ENCODE measurements at regions not wholly inside any gene's neighbourhood (a gene's known extent, or its start where the extent isn't known, plus 50 kb on each side); places are given as distances from the start of the nearest gene placed in this dataset.

- no peak for DNase-seq (ENCODE audit: low spot score)
Measured at GRCh38 chr9:13990331-13990730, 323.6 kb downstream of the NFIB start.

DNA sequence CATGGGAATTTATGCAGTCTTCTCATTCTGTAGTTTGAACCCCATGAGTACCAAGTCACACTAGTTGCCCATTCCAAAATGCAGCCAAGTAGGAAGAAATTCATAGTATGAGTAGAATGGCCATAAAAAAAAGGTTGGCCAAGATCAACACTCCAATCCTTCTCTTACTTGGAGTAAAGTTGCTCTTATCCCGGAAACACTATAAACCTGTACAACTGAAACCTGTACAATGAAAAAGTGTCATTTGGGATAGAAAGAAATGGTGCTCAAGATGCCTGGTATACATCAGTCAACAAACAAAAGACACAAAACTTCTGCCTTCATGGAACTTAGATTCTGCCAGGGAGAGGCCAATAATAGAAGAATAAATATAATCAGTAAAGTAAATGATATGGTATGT, 325.0 kb downstream of the NFIB start:
- no peak for DNase-seq (ENCODE audit: low spot score)

GRCh38 chr9:13983607-13984006, 330.3 kb downstream of the NFIB start:
- no peak for DNase-seq (ENCODE audit: low spot score)

- no peak for DNase-seq (ENCODE audit: low spot score)
Measured at GRCh38 chr9:13979941-13980318, 334.0 kb downstream of the NFIB start.

DNA sequence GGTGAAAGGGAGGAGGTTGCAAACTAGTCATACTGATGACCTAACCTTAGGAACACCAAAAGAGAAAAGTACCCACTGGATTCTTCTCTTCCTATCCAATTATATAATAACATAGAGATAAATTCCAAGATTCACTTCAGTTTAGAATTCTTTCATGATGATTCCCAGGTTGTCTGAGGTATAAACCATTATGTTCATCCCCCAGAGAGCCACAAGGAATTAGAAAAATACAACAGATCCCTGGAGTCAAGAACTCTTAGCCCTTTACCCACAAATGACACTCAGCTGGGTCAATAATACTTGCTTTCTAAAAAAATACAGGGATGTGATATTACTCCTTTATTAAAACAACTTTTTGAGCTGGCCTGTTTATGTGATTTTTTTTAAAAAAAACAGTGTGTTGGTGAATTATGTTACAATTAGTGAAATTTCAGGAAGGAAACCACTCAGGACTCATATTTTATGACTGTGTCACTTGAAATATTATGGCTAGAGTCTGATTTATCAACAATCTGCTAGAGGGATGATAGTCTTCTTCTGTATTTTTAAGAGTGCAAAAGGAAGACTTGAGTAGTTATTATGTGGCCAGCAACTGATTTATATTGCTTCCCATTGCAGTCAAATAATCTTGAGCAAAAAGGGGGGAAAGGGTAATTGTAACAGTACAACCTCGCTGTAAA, 338.2 kb downstream of the NFIB start:
- no peak for DNase-seq (ENCODE audit: low spot score)

DNA sequence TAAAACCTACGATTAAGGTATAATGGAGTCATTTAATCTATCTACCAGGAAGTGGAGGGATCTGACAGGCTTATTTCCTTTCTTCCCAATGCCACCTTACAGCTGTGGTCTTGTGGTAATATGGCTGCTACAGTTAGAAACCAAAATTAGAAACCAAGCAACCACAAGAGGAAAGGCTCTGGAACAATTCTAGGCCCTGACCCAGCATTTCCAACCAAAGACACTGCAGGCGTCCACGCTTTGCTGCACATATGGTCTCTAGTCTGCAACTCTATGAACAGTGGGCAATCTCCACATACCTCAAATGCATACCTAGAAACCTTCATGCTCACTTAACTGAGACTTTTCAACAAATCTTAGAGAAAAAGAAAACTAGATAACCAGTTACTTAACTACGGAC, 339.1 kb downstream of the NFIB start:
- no peak for DNase-seq (ENCODE audit: low spot score)

GRCh38 chr9:13971966-13972655, 341.8 kb downstream of the NFIB start:
- no peak for DNase-seq (ENCODE audit: low spot score)

DNA sequence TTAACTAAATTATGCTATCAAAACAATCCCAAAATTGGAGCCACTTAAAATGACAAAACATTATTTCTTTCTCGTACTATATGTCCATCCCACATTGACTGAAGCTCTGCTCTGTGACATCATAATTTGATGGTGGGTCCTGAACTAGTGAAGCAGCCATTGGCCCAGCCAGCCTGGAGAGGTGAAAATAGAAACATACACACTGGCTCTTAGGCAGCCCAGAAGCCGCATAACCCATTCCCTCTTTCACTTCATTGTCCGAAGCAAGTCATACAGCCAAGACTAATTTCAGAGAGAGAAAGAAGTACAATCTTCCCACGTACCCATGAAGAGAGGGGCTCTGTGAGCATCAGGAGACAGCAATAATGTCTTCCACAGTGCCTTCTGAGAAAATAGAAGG, 342.5 kb downstream of the NFIB start:
- DNase-seq (ENCODE audit: low spot score): no peak

GRCh38 chr9:13970426-13970825, 343.5 kb downstream of the NFIB start:
- DNase-seq (ENCODE audit: low spot score): no peak

- DNase-seq (ENCODE audit: low spot score): no peak
Measured at GRCh38 chr9:13970018-13970417, 343.9 kb downstream of the NFIB start.

- DNase-seq (ENCODE audit: low spot score): no peak
Measured at GRCh38 chr9:13967438-13967837, 346.5 kb downstream of the NFIB start.

GRCh38 chr9:13967011-13967410, 346.9 kb downstream of the NFIB start:
- no peak for DNase-seq (ENCODE audit: low spot score)

GRCh38 chr9:13963005-13963653, 350.8 kb downstream of the NFIB start:
- no peak for DNase-seq (ENCODE audit: low spot score)

DNA sequence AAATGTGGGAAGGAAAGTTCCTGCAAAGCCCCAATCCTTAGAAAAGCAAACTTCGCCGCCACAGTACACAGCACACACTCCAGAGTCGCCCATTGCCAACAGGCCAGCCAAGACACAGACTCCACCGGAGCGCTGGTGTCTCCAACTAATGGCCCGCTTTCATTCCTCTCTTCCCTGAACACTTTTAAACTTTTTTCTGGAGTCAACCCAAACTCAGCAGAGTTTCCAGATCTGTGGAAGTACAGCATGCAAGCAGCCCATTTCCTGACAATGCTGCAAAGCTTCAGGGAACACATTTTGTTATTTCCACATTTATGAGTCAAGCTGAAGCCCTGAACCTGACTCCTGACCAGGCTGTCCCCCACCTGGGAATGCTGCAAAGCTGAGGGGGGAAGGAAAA, 351.9 kb downstream of the NFIB start:
- no peak for DNase-seq (ENCODE audit: low spot score)

GRCh38 chr9:13960011-13960765, 353.8 kb downstream of the NFIB start:
- DNase-seq (ENCODE audit: low spot score): no peak

- no peak for DNase-seq (ENCODE audit: low spot score)
Measured at GRCh38 chr9:13958672-13959071, 355.3 kb downstream of the NFIB start.

- no peak for DNase-seq (ENCODE audit: low spot score)
Measured at GRCh38 chr9:13957089-13957488, 356.9 kb downstream of the NFIB start.

DNA sequence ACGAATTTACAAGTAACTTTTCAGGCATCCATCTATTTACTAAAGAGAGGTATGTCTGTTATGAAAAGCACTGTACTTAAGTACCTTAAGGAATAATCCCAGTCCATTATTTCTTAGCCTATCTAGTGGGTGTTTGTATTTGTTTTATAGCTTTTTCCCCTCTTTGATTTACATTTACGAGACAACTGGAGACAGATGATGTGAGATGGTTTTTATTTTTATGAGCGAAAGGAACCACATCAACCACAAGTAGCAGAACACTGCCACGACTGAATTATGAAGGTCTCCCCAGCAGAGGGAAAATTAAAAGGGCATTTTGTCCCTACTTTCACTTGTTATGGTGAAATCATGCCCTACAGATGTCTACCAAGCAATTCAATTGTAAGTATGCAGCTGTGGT, 357.8 kb downstream of the NFIB start:
- no peak for DNase-seq (ENCODE audit: low spot score)

GRCh38 chr9:13952906-13953305, 361.0 kb downstream of the NFIB start:
- no peak for DNase-seq (ENCODE audit: low spot score)

GRCh38 chr9:13948037-13948436, 365.9 kb downstream of the NFIB start:
- no peak for DNase-seq (ENCODE audit: low spot score)

GRCh38 chr9:13943176-13943575, 370.8 kb downstream of the NFIB start:
- DNase-seq (ENCODE audit: low spot score): no peak

GRCh38 chr9:13942695-13943094, 371.2 kb downstream of the NFIB start:
- DNase-seq (ENCODE audit: low spot score): no peak

GRCh38 chr9:13942201-13942600, 371.7 kb downstream of the NFIB start:
- no peak for DNase-seq (ENCODE audit: low spot score)

Measured in HuH-7.5 (cell line).